H1 (cell line): ENCODE measurements at regions not wholly inside any gene's neighbourhood (a gene's known extent, or its start where the extent isn't known, plus 50 kb on each side); places are given as distances from the start of the nearest gene placed in this dataset.

Source experiments
- CHD7 ChIP-seq: fragments of 300-600 bp; sonication (generic); IDR thresholded peaks from 2 replicates; pipeline ENCODE4 v1.7.1; 2012; ENCODE audit warnings: low read length, moderate library complexity, mild to moderate bottlenecking, inconsistent platforms; ENCODE audit not compliant: insufficient replicate concordance
- EP300 ChIP-seq, 2 experiments: IDR thresholded peaks; 1 replicate in 1 of 2; 2 replicates in 1 of 2; pipeline ENCODE4 v1.6.1; 2011 to 2012; ENCODE audit warnings: low read depth in 2 of 2, low read length in 2 of 2, mild to moderate bottlenecking in 2 of 2, borderline replicate concordance in 1 of 2, inconsistent platforms in 1 of 2, moderate library complexity in 1 of 2
- EZH2 ChIP-seq: fragments of 200-600 bp; sonication (generic); IDR thresholded peaks from 2 replicates; pipeline ENCODE4 v1.7.1; 2012; ENCODE audit warnings: low read depth, mild to moderate bottlenecking, moderate library complexity, low read length, inconsistent platforms; ENCODE audit not compliant: severe bottlenecking
- GABPA ChIP-seq: IDR thresholded peaks from 2 replicates; pipeline ENCODE4 v1.6.1; 2011; ENCODE audit warnings: mild to moderate bottlenecking, low read length, moderate library complexity, borderline replicate concordance; ENCODE audit not compliant: insufficient read depth
- GTF2F1 ChIP-seq: IDR thresholded peaks from 2 replicates; pipeline ENCODE4 v1.6.1; 2012; ENCODE audit warnings: low read depth, low read length, improper control_type of control experiment, borderline replicate concordance
- JUN ChIP-seq: IDR thresholded peaks from 2 replicates; pipeline ENCODE4 v1.6.1; 2011; ENCODE audit warnings: low read depth, mild to moderate bottlenecking, improper control_type of control experiment, low read length
- JUND ChIP-seq: IDR thresholded peaks from 2 replicates; pipeline ENCODE4 v1.6.1; 2011; ENCODE audit warnings: mild to moderate bottlenecking, improper control_type of control experiment, low read length
- RAD21 ChIP-seq, 2 experiments: IDR thresholded peaks in 1 of 2; conservative IDR thresholded peaks in 1 of 2; 2 replicates each; pipeline ENCODE4 v1.6.1; 2011; ENCODE audit warnings: low read depth in 2 of 2, low read length in 2 of 2, improper control_type of control experiment in 1 of 2, inconsistent platforms in 1 of 2, mild to moderate bottlenecking in 1 of 2, moderate library complexity in 1 of 2
- SP2 ChIP-seq: IDR thresholded peaks from 2 replicates; pipeline ENCODE4 v1.6.1; 2012; ENCODE audit warnings: mild to moderate bottlenecking, low read length, inconsistent platforms
- SRF ChIP-seq: IDR thresholded peaks from 2 replicates; pipeline ENCODE4 v1.6.1; 2011; ENCODE audit warnings: mild to moderate bottlenecking, low read depth, low read length, moderate library complexity
- TAF1 ChIP-seq: IDR thresholded peaks from 2 replicates; pipeline ENCODE4 v1.6.1; 2011; ENCODE audit warnings: mild to moderate bottlenecking, low read depth, low read length
- TF ChIP-seq, protein P1 (sequence below), 3 experiments: IDR thresholded peaks; 1 replicate in 2 of 3; 2 replicates in 1 of 3; pipeline versions ENCODE4 v1.5.1 to v1.6.1; 2011; ENCODE audit warnings: low read length in 3 of 3, mild to moderate bottlenecking in 3 of 3, inconsistent platforms in 2 of 3, low read depth in 1 of 3, moderate library complexity in 1 of 3; ENCODE audit not compliant: insufficient read depth in 1 of 3; ENCODE audit errors: control extremely low read depth in 1 of 3
- TF ChIP-seq, protein P2 (sequence below): IDR thresholded peaks from 2 replicates; pipeline ENCODE4 v1.6.1; 2012; ENCODE audit warnings: inconsistent platforms

GRCh38 chr11:116457336-116458007 is 315.3 kb downstream of the BUD13 start:
- TF ChIP-seq JUND = no peak
- TF ChIP-seq GTF2F1 = no peak
- TF ChIP-seq, protein P1, sequence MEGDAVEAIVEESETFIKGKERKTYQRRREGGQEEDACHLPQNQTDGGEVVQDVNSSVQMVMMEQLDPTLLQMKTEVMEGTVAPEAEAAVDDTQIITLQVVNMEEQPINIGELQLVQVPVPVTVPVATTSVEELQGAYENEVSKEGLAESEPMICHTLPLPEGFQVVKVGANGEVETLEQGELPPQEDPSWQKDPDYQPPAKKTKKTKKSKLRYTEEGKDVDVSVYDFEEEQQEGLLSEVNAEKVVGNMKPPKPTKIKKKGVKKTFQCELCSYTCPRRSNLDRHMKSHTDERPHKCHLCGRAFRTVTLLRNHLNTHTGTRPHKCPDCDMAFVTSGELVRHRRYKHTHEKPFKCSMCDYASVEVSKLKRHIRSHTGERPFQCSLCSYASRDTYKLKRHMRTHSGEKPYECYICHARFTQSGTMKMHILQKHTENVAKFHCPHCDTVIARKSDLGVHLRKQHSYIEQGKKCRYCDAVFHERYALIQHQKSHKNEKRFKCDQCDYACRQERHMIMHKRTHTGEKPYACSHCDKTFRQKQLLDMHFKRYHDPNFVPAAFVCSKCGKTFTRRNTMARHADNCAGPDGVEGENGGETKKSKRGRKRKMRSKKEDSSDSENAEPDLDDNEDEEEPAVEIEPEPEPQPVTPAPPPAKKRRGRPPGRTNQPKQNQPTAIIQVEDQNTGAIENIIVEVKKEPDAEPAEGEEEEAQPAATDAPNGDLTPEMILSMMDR (IDR thresholded peaks at IDR 0.05; ENCODE audit: control extremely low read depth in 1 of 3, insufficient read depth in 1 of 3, low read depth in 1 of 3, low read length in 3 of 3) = no peak
- no peak for TF ChIP-seq JUN
- no peak for TF ChIP-seq SP2
- TF ChIP-seq EZH2 = no peak
- no peak for TF ChIP-seq GABPA
- TF ChIP-seq RAD21 (IDR thresholded peaks at IDR 0.05 in 1 of 2, conservative IDR thresholded peaks at IDR 0.05 in 1 of 2; ENCODE audit: low read depth in 2 of 2, low read length in 2 of 2) = no peak
- TF ChIP-seq SRF = no peak
- no peak for TF ChIP-seq CHD7
- TF ChIP-seq TAF1 = no peak
- TF ChIP-seq EP300 (IDR thresholded peaks at IDR 0.05; ENCODE audit: borderline replicate concordance in 1 of 2, low read depth in 2 of 2, low read length in 2 of 2) = no peak
- TF ChIP-seq, protein P2, sequence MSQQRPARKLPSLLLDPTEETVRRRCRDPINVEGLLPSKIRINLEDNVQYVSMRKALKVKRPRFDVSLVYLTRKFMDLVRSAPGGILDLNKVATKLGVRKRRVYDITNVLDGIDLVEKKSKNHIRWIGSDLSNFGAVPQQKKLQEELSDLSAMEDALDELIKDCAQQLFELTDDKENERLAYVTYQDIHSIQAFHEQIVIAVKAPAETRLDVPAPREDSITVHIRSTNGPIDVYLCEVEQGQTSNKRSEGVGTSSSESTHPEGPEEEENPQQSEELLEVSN = no peak
